ENCODE measurements at regions not wholly inside any gene's neighbourhood (a gene's known extent, or its start where the extent isn't known, plus 50 kb on each side); places are given as distances from the start of the nearest gene placed in this dataset.

DNA sequence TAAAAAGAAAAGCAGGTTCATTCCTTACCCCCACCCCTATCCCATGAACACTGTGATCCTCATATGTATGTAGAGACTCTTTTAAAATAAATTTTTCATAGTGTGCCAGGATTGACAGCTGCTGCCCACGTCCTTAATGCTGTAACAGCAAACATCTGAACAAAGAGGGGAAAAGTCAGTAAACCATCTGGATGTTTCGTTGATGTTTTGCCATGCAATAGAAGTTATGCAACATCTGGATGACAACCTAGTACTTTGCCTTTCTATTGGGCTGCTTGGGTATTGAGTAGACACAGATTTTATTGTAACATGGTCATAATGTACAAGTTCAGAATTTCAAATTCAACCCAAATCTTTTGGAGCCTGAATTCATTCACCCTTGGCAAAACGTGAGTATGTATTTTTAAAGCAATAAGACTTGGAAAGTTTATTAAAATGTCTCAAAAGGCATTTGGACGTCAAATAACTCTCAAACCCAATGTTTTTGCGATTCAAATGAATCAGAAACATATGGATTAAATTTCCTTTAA is 500.3 kb downstream of the DHX35 start:
- TF ChIP-seq, protein P1, sequence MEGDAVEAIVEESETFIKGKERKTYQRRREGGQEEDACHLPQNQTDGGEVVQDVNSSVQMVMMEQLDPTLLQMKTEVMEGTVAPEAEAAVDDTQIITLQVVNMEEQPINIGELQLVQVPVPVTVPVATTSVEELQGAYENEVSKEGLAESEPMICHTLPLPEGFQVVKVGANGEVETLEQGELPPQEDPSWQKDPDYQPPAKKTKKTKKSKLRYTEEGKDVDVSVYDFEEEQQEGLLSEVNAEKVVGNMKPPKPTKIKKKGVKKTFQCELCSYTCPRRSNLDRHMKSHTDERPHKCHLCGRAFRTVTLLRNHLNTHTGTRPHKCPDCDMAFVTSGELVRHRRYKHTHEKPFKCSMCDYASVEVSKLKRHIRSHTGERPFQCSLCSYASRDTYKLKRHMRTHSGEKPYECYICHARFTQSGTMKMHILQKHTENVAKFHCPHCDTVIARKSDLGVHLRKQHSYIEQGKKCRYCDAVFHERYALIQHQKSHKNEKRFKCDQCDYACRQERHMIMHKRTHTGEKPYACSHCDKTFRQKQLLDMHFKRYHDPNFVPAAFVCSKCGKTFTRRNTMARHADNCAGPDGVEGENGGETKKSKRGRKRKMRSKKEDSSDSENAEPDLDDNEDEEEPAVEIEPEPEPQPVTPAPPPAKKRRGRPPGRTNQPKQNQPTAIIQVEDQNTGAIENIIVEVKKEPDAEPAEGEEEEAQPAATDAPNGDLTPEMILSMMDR (IDR thresholded peaks at IDR 0.05), result no peak
- TF ChIP-seq POLR2A (IDR thresholded peaks at IDR 0.05) (no peak), POLR2AphosphoS5 (IDR thresholded peaks at IDR 0.05; ENCODE audit: insufficient read depth in 1 of 2, low read depth in 1 of 2) (no peak)
